Fibroblast of mammary gland (primary cell): ENCODE measurements at regions not wholly inside any gene's neighbourhood (a gene's known extent, or its start where the extent isn't known, plus 50 kb on each side); places are given as distances from the start of the nearest gene placed in this dataset.

Source experiments
- DNase-seq: peaks from one replicate; pipeline ENCODE4 v3.0.0-alpha.2; 2010; ENCODE audit warnings: low read depth
- H3K4me3 ChIP-seq: 2 replicates; pipeline ENCODE4 v1.5.1; 2011; ENCODE audit warnings: low read depth, mild to moderate bottlenecking, low read length, moderate library complexity; ENCODE audit not compliant: control insufficient read depth
- TF ChIP-seq, protein P1 (sequence below): conservative IDR thresholded peaks from 2 replicates; pipeline ENCODE4 v1.5.1; 2011; ENCODE audit warnings: low read depth, low read length, inconsistent platforms; ENCODE audit not compliant: control insufficient read depth, insufficient read depth

DNA sequence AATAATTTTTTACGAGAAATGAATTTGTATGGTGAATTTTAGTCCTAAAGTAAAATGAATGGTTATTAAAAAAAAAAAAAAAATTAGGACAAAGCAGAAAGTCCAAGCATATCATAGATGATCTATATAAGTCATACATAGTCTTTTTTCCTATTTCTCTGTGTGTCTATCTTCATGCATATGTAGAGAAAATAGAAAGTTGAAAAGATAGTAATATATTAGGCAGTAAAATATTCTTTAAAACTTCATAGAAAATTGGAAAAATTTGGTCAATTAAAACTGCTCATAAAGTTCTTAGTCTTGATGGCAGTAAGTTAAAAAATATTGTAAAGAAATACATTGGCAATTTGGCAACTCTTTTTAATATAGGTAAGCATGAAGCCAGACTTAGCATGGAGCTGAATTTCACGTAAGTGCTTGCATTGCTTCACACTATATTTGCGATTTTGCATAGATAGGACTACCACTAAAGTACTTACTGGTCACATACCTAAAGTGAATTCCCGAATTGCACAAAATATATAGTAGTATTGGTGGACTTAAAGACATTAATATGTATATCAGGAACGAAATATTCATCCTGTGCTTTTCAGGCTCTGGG is 303.8 kb downstream of the IPO8 start:
- H3K4me3 ChIP-seq: no peak overlapping the region
- no peak for DNase-seq
- TF ChIP-seq, protein P1, sequence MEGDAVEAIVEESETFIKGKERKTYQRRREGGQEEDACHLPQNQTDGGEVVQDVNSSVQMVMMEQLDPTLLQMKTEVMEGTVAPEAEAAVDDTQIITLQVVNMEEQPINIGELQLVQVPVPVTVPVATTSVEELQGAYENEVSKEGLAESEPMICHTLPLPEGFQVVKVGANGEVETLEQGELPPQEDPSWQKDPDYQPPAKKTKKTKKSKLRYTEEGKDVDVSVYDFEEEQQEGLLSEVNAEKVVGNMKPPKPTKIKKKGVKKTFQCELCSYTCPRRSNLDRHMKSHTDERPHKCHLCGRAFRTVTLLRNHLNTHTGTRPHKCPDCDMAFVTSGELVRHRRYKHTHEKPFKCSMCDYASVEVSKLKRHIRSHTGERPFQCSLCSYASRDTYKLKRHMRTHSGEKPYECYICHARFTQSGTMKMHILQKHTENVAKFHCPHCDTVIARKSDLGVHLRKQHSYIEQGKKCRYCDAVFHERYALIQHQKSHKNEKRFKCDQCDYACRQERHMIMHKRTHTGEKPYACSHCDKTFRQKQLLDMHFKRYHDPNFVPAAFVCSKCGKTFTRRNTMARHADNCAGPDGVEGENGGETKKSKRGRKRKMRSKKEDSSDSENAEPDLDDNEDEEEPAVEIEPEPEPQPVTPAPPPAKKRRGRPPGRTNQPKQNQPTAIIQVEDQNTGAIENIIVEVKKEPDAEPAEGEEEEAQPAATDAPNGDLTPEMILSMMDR: no peak

DNA sequence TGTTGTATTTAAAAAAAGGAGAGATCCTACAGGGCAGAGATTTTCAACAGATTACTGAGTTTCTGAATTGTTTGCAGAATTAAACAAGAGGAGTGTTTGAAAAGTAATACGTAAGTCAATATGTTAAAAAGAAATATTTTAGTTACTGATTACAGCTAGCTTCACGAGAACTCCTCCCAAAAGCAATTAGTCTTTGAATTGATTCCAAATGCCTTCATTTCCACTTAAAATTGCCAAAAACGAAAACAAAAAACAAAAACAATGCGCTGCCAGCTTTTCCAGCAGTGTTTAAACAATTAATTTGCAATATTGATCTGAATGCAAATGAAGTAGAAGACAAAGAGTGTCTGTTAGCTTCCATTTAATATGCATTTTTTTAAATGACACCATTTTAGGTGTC is 310.0 kb downstream of the IPO8 start:
- TF ChIP-seq, protein P1: no peak
- no peak for DNase-seq
- H3K4me3 ChIP-seq: no peak overlapping the region

DNA sequence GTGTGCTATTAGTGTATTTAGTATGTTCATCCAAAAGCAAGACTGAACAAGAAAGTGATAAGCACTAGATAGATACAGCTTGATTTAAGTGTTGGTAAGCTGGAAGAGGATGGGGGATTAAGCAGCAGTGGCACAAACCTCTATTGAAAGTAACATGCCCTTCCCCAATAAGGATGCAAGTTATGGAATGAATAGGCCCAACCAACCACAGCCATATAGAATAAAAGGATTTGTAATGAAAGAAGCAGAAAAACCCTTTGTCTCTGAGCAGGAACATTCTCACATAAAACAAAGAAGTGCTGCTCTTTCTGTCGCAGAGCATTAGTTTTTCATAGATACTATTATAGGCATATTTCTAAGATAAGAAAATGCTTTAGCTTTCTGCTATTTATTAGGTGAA is 310.7 kb downstream of the IPO8 start:
- H3K4me3 ChIP-seq: no peak overlapping the region
- TF ChIP-seq, protein P1: no peak
- DNase-seq: no peak

DNA sequence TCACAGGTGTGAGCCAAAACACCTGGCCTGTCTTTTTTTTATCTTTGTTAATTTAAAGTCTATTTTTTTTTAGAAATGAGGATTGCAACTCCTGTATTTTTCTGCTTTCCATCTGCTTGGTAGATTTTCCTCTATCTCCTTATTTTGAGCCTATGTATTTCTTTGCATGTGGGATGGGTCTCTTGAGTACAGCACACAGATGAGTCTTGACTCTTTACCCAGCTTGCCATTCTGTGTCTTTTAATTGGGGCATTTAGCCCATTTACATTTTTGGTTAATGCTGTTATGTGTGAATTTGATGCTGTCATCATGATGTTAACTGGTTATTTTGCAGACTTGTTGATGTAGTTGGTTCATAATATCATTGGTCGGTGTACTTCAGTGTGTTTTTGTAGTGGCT is 317.4 kb downstream of the IPO8 start:
- no peak overlapping the region for H3K4me3 ChIP-seq
- DNase-seq: no peak
- TF ChIP-seq, protein P1: no peak

DNA sequence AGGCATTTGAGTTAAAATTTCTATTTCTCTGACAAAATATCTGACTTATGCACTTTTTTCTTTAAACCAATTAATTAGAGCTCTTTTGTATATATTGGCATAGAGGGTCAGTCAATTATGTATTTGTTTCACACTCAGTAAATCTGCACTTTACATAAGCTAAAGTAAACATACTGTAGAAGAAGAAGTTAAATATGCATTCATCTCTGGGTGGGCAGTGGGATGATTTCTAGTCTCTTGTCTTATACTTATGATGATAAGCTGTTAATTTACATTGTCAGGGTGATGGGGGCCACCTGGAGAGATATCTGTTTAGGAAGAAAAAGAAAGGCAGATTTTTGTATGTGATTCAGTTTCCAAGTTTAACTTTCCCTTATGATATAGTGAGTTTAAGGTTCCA is 330.8 kb downstream of the IPO8 start:
- TF ChIP-seq, protein P1: no peak
- DNase-seq: no peak
- no peak overlapping the region for H3K4me3 ChIP-seq

DNA sequence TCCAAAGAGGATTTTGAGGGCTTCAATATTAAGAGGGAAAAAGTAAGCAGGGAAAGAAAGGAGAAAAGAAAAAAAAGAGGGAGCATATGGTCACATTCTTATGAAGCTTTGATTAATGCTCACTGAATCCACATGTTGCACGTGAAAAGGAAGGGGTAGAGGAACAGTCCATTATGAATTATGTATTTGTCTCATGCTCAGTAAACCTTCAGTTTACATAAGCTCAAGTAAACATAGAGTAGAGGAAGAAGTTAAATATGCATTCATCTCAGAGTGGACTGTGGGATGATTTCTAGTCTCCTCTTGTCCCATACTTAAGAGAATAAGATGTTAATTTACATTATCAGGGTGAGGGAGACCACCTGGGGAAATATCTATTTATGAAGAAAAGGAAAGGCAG is 334.5 kb downstream of the IPO8 start:
- H3K4me3 ChIP-seq: no peak overlapping the region
- DNase-seq: no peak
- TF ChIP-seq, protein P1: no peak

DNA sequence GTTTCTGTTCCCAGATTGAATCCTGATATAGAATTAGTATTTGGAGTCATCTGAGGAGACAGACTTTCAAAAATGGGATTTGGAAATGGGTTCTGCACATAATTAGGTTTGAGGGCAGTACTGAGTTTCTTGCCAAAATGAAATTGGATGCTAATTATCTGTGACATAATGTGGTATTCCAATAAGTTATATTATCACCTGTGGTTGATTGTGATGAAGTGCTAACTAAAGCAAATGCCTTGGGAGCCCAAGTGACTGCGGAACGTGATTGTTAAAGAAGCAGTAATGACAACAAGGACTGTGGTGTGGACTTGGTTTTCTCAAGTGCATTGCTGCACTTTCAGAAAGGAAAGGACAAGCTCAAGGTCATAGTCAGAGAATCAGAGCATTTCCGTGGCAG is 337.0 kb downstream of the IPO8 start:
- DNase-seq: no peak
- H3K4me3 ChIP-seq: no peak overlapping the region
- TF ChIP-seq, protein P1: no peak
